Cerebellar nuclear complex (tissue), 1 donor: ENCODE measurements at regions not wholly inside any gene's neighbourhood (a gene's known extent, or its start where the extent isn't known, plus 50 kb on each side); places are given as distances from the start of the nearest gene placed in this dataset.

Experiments
- DNase-seq, 2 experiments: peaks; one replicate each; lab custom pipeline; 2025; lab: John Stamatoyannopoulos, UW

GRCh38 chr9:73655363-73655762 is 503.7 kb downstream of the ANXA1 start:
- no peak for DNase-seq

DNA sequence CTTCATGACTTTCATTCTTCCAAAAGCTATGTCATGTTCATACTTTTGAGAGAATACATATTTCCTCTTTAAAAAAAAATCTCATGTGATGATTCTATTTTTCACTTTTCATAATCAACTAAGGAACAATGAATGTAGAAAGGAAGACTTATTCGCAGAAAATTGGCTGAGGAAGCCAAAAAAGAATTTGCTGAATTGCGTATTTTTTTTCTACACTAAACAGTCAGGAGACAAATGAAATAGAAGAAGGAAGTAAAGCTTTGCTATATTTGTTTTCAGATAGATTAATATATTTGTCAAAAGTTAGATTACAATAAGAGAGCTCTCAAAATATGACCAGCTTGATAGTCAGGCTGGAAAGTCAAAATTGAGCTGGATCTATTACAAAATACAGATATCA is 504.2 kb downstream of the ANXA1 start:
- no peak for DNase-seq

GRCh38 chr9:73665253-73665652 is 513.6 kb downstream of the ANXA1 start:
- DNase-seq: no peak

- no peak for DNase-seq
These were observed 516.1 kb downstream of the ANXA1 start for GRCh38 chr9:73667749-73668148.

DNA sequence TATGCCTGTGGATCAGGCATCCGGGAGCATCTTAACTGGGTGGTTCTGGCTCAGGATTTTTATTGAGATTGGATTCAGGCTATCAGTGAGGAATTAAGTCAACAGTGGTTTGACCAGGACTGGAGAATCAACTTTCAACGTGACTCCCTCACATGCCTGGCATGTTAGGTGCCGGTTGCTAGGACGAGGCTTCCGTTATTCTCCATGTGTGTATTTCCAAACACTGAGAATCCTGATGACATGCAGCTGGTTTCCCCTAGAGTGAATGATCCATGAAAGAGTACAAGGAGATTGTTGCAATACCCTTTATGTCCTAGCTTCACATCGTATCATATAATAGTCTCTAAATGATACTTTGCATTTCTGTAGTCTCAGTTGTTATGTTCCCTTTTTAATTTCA is 529.2 kb downstream of the ANXA1 start:
- no peak for DNase-seq

GRCh38 chr9:73682789-73683188 is 531.1 kb downstream of the ANXA1 start:
- DNase-seq: no peak

GRCh38 chr9:73683862-73684591 is 532.4 kb downstream of the ANXA1 start:
- no peak for DNase-seq

DNA sequence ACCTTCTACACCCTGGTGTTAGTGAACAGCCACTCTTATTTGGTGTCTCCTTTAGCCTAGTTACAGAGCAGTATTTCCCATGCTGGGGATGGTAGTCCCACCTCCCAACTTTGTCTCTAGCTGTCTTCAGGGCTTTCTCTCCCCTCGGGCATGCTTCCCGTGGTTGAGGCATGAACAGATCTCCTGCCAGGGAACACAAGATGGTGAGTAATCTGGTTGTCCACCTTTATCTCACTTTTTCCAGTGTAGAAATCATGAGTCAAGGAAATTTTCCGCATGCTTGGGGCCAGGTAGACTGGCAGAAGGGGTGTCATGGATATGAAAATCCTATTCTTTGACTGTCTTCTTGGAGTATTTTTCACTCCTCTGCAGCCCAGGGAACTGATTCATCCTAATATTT is 532.9 kb downstream of the ANXA1 start:
- DNase-seq: no peak

DNA sequence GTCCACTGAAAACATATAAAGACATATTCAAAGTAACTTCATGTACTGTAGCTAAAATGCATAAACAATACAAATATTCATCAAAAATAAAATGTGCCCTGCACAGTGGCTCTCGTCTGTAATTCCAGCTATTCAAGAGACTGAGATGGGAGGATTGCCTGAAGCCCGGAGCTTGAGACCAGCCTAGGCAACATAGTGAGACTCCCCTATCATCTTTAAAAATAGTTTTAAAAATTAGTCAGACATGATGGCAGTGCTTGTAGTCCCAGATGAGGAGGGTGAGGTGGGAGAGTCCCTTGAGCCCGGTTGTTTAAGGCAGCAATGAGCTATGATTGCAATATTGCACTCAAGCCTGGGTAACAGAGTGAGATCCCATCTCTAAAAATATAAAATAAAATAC is 534.1 kb downstream of the ANXA1 start:
- no peak for DNase-seq

- no peak for DNase-seq
These were observed 537.6 kb downstream of the ANXA1 start for GRCh38 chr9:73689051-73689870.

GRCh38 chr9:73701415-73702057 is 549.9 kb downstream of the ANXA1 start:
- no peak for DNase-seq

DNA sequence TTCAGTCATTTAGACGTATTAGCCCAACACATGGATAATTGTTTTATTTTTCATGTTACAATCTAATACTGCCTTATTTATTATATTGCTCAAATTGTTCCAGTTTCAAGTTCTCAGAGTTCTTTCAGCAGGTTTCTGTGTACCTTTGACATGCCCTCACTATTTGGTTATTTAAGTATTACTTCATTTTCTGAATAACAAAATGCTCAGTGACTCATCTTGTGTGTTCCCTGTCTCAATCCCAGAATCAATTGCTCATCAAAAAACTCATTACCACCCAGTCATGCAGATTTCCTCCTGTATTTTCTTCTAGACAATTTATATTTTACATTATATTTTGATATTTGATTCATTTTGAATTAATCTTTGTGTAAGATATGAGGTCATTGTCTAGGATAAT is 562.6 kb downstream of the ANXA1 start:
- DNase-seq: no peak

DNA sequence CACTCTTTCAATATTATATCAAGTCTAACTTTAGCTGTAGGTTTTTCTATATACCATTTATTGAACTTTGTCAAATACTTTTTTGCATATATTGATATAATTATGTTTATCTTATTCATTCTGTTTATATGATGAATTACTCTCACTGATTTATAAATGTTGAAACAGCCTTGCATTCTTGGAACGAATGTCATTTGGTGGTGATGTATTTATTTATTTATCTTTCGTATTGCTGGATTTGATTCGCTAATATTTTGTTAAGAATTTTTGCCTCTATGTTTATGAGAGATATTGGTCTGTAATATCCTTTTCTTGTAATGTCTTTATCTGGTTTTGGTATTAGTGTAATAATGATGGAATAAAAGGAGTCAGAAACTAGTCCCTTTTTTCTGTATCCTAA is 563.9 kb downstream of the ANXA1 start:
- no peak for DNase-seq

GRCh38 chr9:73719660-73720059 is 568.0 kb downstream of the ANXA1 start:
- DNase-seq: no peak

- no peak for DNase-seq
These were observed 568.9 kb downstream of the ANXA1 start for GRCh38 chr9:73720601-73721000.

GRCh38 chr9:73736270-73736669 is 584.6 kb downstream of the ANXA1 start:
- DNase-seq: no peak

- no peak for DNase-seq
These were observed 587.3 kb downstream of the ANXA1 start for GRCh38 chr9:73738741-73739530.

DNA sequence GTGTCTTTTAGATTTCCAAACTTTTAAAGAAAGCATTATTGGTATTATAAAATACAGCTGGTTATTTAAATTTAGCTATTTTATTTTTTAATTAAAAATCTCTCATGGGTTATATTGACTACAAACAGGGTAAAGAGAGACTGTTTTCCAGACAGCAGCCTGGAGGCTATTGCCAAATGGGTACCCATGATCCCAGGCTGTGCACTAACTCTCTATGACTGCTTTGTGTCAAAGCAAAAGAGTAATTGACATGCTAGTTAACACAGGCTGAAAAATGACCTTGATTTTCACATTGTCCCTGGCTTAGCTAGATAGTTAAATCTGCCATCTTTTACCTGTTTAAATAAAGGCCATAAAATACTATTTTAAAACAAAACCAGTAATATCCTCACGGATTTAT is 589.7 kb downstream of the ANXA1 start:
- no peak for DNase-seq

DNA sequence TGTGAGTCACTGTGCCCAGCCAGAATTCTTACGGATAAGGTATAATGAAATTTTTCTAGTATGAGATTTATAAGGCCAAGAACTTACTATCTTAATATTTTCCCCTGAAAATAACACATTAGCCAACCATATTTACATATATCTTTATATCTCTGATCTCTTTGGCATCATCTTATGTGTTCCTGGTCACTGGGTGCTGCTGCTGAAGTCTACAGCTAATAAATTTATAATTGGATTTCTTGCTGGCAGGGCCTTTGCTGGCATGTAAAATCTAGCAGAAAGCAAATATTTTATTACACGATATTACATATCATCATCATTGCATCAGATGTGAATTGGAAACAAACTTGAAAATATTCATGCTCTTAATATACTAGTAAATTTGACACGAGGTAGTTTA is 590.7 kb downstream of the ANXA1 start:
- no peak for DNase-seq

DNA sequence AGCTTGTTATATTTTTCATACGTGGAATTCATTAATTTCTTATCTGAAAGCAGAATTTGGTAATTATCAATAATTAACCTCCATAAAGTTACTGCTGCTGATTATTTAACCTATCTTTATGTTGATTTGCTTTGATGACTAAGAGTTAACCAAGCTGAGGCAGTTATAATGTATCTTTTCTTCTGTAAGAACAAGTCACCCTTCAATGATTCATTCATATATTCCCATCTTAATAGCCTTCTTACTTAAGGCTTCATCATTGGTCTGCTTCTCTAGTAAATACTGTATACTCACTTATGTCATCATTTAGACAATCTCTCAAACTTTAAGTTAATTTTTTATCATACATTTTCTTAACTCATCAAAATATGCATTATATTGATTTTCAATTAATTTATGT is 592.2 kb downstream of the ANXA1 start:
- no peak for DNase-seq

GRCh38 chr9:73745598-73745997 is 593.9 kb downstream of the ANXA1 start:
- DNase-seq: no peak

DNA sequence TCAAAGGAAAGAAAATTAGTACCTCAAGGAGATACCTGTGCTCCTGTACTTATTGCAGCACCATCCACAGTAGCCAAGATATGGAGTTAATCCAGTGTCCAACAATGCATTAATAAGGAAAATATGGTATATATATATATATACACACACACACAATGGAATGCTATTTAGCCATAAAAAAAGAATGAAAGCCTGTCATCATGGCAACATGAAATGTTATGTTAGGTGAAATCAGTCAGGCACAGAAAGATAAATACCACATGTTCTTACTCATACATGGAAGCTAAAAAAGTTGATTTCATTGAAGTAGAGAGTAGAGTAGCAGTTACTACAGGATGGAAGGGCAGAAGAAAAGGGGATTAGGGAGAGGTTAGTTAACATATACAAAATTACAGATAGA is 601.5 kb downstream of the ANXA1 start:
- DNase-seq: no peak
